K562 (cell line): ENCODE measurements at regions not wholly inside any gene's neighbourhood (a gene's known extent, or its start where the extent isn't known, plus 50 kb on each side); places are given as distances from the start of the nearest gene placed in this dataset.

Experiments
- ATAC-seq: fragments of 200-7000 bp; cut with Tn5 transposase; 3 replicates; pipeline ENCODE4 v1.9.1; 2020; ENCODE audit warnings: moderate library complexity
- BruUV-seq: library from RNA; stranded (reverse); fragments of 400-500 nt; replicated peaks from 2 replicates; lab custom pipeline; 2021; lab: Mats Ljungman, UMichigan
- CTCF ChIA-PET: fragments of 300-600 bp; formaldehyde crosslinking; extraction: SDS; loops from one replicate; lab custom pipeline; 2021; ENCODE audit warnings: low intra/inter-chr PET ratio; lab: Yijun Ruan, JAX
- POLR2A ChIA-PET: fragments of 300-600, 350-650 bp; sonication (Branson Sonifier 250); formaldehyde crosslinking; extraction: SDS; loops from one replicate; lab custom pipeline; 2021; ENCODE audit warnings: antibody characterized with exemption, inconsistent platforms; lab: Yijun Ruan, JAX
- DNase-seq, 4 experiments: peaks; one replicate each; pipeline versions ENCODE4 v3.0.0 to v3.0.0-alpha.2; 2011 to 2018; ENCODE audit warnings: low spot score in 3 of 4, mixed read lengths in 3 of 4; ENCODE audit errors: extremely low read depth in 1 of 4
- FAIRE-seq: peaks from 2 replicates; lab custom pipeline; 2011; peaks lifted over from hg19 to GRCh38; lab: Jason Lieb, UNC
- H2AFZ ChIP-seq: 2 replicates; pipeline ENCODE4 v1.6.0; 2011; ENCODE audit warnings: low read depth, low read length, control low read depth, inconsistent platforms
- H3K27ac ChIP-seq: fragments of 200-600 bp; 3 replicates; pipeline ENCODE4 v1.8.0; 2011; ENCODE audit warnings: low read depth, mild to moderate bottlenecking, control low read depth, inconsistent platforms, low read length, moderate library complexity, mixed read lengths; ENCODE audit errors: extremely low read depth
- H3K27me3 ChIP-seq, 2 experiments: fragments of 300-600 bp in 1 of 2; 2 replicates in 1 of 2; 3 replicates in 1 of 2; pipeline versions ENCODE4 v1.6.0 to v1.8.0; 2011; ENCODE audit warnings: inconsistent platforms in 2 of 2, low read length in 2 of 2, mild to moderate bottlenecking in 1 of 2, mixed read lengths in 1 of 2, moderate library complexity in 1 of 2; ENCODE audit not compliant: control insufficient read depth in 2 of 2, insufficient read depth in 2 of 2
- H3K36me3 ChIP-seq: fragments of 300-600 bp; 3 replicates; pipeline ENCODE4 v1.8.0; 2011; ENCODE audit warnings: mild to moderate bottlenecking, low read length, inconsistent platforms; ENCODE audit not compliant: control insufficient read depth, insufficient read depth
- H3K4me1 ChIP-seq, 2 experiments: fragments of 200-600 bp in 1 of 2; replicated peaks in 1 of 2; 2 replicates in 1 of 2; 3 replicates in 1 of 2; pipeline versions ENCODE4 v1.5.1 to v1.8.0; 2011; ENCODE audit warnings: inconsistent platforms in 2 of 2, low read length in 2 of 2, mild to moderate bottlenecking in 1 of 2, mixed read lengths in 1 of 2, moderate library complexity in 1 of 2; ENCODE audit not compliant: control insufficient read depth in 2 of 2, insufficient read depth in 2 of 2
- H3K4me2 ChIP-seq: 2 replicates; pipeline ENCODE4 v1.6.1; 2011; ENCODE audit warnings: low read length, control low read depth, inconsistent platforms, mixed read lengths; ENCODE audit not compliant: insufficient read depth
- H3K4me3 ChIP-seq: fragments of 200-600 bp; sonication (generic), shearing (Covaris generic); 2 replicates; pipeline ENCODE4 v1.5.1; 2016; ENCODE audit warnings: control low read depth, inconsistent platforms
- H3K79me2 ChIP-seq: fragments of 200-600 bp; 3 replicates; pipeline ENCODE4 v1.8.0; 2011; ENCODE audit warnings: low read length, inconsistent platforms; ENCODE audit not compliant: control insufficient read depth, insufficient read depth
- H3K9ac ChIP-seq, 2 experiments: 2 replicates each; pipeline versions ENCODE4 v1.6.0 to v1.6.1; 2011; ENCODE audit warnings: low read depth in 2 of 2, low read length in 2 of 2, control low read depth in 1 of 2, inconsistent platforms in 1 of 2, mild to moderate bottlenecking in 1 of 2, mixed read lengths in 1 of 2; ENCODE audit not compliant: insufficient read depth in 1 of 2
- H3K9me1 ChIP-seq: one replicate; pipeline ENCODE4 v1.6.0; 2011; ENCODE audit warnings: inconsistent platforms, mild to moderate bottlenecking, low read length, moderate library complexity; ENCODE audit not compliant: control insufficient read depth, insufficient read depth
- H3K9me3 ChIP-seq: replicated peaks from 2 replicates; pipeline ENCODE4 v1.5.1; 2011; ENCODE audit warnings: low read depth, low read length, inconsistent platforms; ENCODE audit not compliant: control insufficient read depth, insufficient read depth
- H4K20me1 ChIP-seq: replicated peaks from 2 replicates; pipeline ENCODE4 v1.6.1; 2011; ENCODE audit warnings: low read length, inconsistent platforms, mixed read lengths; ENCODE audit not compliant: control insufficient read depth, insufficient read depth
- ETV1 ChIP-seq: fragments of 450-650 bp; conservative IDR thresholded peaks from 2 replicates; pipeline ENCODE4 v1.6.1; 2016; ENCODE audit warnings: missing genetic modification characterization, control low read depth, low read depth, missing compliant biosample characterization
- FOXK1 ChIP-seq: sonication (generic); formaldehyde crosslinking; IDR thresholded peaks from 2 replicates; pipeline ENCODE4 v1.8.0; 2022; ENCODE audit warnings: missing genetic modification reagents, mild to moderate bottlenecking, borderline replicate concordance
- GATAD2B ChIP-seq: fragments of 450-650 bp; IDR thresholded peaks from 2 replicates; pipeline ENCODE4 v1.6.1; 2017; ENCODE audit warnings: mild to moderate bottlenecking, borderline replicate concordance
- KDM5B ChIP-seq: fragments of 200-600 bp; sonication (generic); IDR thresholded peaks from 2 replicates; pipeline ENCODE4 v1.6.1; 2012; ENCODE audit warnings: low read depth, mild to moderate bottlenecking, moderate library complexity, low read length, control low read depth, inconsistent platforms; ENCODE audit not compliant: insufficient replicate concordance
- in situ Hi-C: fragments of 300-500 bp; cut with MboI; formaldehyde crosslinking; loops from 4 replicates; pipeline ENCODE4 v1.15.0; 2018; ENCODE audit warnings: inconsistent platforms, mixed read lengths
- intact Hi-C: fragments of 100-400 bp; cut with micrococcal nuclease; formaldehyde crosslinking; loops from 2 replicates; pipeline ENCODE4 v1.14.2; 2022
- TF ChIP-seq, protein P1 (sequence below): fragments of 250-450 bp; sonication (Bioruptor Pico); IDR thresholded peaks from 2 replicates; pipeline ENCODE4 v1.4.0; 2020; ENCODE audit warnings: borderline replicate concordance
- TF ChIP-seq, protein P2 (sequence below): fragments of 450-650 bp; IDR thresholded peaks from 2 replicates; pipeline ENCODE4 v1.7.1; 2018; ENCODE audit warnings: mild to moderate bottlenecking, low read depth; ENCODE audit not compliant: partially characterized antibody
- TF ChIP-seq, protein P3 (sequence below): fragments of 250-450 bp; sonication (Bioruptor Pico); IDR thresholded peaks from 2 replicates; pipeline ENCODE4 v1.8.0; 2022; ENCODE audit warnings: moderate library complexity, mild to moderate bottlenecking, inconsistent platforms

DNA sequence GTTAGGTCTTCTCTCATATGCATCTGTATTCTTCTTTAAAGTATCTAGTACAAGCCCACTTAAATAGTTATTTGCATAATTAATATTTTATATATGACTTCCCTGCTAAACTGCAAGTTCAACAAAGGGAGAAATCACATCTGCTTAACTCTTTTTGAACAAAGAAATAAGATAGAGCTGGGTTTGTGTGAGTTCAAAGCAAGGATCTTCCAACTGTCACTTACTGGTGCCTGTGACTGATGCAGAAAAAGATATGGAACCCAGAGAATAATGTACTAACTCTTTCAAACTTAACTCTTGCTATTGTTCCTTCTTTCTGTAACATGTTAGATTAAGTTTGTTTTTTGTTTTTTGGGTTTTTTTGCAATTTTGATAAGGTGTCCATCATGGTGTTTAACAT, 71.3 kb upstream of the SP4 start:
- no peaks in the 10 kb centered on the region for H3K9me1 ChIP-seq
- ChIA-PET POLR2A (interaction anchor here (0.6 to 1.0 kb wide), 2 partner anchors 22 to 1216 kb away, joined by 3 read pairs; no protein-coding TSS in a partner anchor), CTCF (no interaction called here)
- no peaks in the 10 kb centered on the region for H3K36me3 ChIP-seq
- intact Hi-C loops, result no loop called here
- TF ChIP-seq FOXK1 (CRISPR knock-in tag), result no peak
- TF ChIP-seq, protein P1, sequence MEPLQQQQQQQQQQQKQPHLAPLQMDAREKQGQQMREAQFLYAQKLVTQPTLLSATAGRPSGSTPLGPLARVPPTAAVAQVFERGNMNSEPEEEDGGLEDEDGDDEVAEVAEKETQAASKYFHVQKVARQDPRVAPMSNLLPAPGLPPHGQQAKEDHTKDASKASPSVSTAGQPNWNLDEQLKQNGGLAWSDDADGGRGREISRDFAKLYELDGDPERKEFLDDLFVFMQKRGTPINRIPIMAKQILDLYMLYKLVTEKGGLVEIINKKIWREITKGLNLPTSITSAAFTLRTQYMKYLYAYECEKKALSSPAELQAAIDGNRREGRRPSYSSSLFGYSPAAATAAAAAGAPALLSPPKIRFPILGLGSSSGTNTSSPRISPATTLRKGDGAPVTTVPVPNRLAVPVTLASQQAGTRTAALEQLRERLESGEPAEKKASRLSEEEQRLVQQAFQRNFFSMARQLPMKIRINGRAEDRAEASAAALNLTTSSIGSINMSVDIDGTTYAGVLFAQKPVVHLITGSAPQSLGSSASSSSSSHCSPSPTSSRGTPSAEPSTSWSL (CRISPR knock-in tag), result no peak
- TF ChIP-seq, protein P2, sequence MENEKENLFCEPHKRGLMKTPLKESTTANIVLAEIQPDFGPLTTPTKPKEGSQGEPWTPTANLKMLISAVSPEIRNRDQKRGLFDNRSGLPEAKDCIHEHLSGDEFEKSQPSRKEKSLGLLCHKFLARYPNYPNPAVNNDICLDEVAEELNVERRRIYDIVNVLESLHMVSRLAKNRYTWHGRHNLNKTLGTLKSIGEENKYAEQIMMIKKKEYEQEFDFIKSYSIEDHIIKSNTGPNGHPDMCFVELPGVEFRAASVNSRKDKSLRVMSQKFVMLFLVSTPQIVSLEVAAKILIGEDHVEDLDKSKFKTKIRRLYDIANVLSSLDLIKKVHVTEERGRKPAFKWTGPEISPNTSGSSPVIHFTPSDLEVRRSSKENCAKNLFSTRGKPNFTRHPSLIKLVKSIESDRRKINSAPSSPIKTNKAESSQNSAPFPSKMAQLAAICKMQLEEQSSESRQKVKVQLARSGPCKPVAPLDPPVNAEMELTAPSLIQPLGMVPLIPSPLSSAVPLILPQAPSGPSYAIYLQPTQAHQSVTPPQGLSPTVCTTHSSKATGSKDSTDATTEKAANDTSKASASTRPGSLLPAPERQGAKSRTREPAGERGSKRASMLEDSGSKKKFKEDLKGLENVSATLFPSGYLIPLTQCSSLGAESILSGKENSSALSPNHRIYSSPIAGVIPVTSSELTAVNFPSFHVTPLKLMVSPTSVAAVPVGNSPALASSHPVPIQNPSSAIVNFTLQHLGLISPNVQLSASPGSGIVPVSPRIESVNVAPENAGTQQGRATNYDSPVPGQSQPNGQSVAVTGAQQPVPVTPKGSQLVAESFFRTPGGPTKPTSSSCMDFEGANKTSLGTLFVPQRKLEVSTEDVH, result no peak
- no peak for TF ChIP-seq KDM5B
- TF ChIP-seq, protein P3, sequence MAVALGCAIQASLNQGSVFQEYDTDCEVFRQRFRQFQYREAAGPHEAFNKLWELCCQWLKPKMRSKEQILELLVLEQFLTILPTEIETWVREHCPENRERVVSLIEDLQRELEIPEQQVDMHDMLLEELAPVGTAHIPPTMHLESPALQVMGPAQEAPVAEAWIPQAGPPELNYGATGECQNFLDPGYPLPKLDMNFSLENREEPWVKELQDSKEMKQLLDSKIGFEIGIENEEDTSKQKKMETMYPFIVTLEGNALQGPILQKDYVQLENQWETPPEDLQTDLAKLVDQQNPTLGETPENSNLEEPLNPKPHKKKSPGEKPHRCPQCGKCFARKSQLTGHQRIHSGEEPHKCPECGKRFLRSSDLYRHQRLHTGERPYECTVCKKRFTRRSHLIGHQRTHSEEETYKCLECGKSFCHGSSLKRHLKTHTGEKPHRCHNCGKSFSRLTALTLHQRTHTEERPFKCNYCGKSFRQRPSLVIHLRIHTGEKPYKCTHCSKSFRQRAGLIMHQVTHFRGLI, result no peak
- TF ChIP-seq ETV1, result no peak
- no peak for TF ChIP-seq GATAD2B
- H3K27me3 ChIP-seq, result no peaks in the 10 kb centered on the region
- H3K27ac ChIP-seq, result no peak overlapping the region
- DNase-seq (no peak), ATAC-seq (no peak), FAIRE-seq (peak; percentile 66)
- no peak overlapping the region for H3K9ac ChIP-seq
- H3K9me3 ChIP-seq, result no peaks in the 10 kb centered on the region
- in situ Hi-C loops, result no loop called here
- no peak overlapping the region for H2AFZ ChIP-seq
- H4K20me1 ChIP-seq, result no peaks in the 10 kb centered on the region
- no peaks in the 10 kb centered on the region for H3K79me2 ChIP-seq
- H3K4me2 ChIP-seq, result no peak overlapping the region
- no TSS peak for BruUV-seq
- H3K4me3 ChIP-seq, result no peak overlapping the region
- H3K4me1 ChIP-seq, result peaks cover 10 to 29% of the 10 kb centered on the region in 2 experiments; a peak in 3 of 5 replicates
